ENCODE measurements at regions not wholly inside any gene's neighbourhood (a gene's known extent, or its start where the extent isn't known, plus 50 kb on each side); places are given as distances from the start of the nearest gene placed in this dataset.

GRCh38 chr9:28032268-28032590 lies 458.9 kb upstream of the C9orf72 start:
- no peak overlapping the region; the same call in 1 of the 2 replicates for H3K14ac ChIP-seq (ENCODE audit: insufficient read depth, low read length)
- no peak for TF ChIP-seq CTCF (conservative IDR thresholded peaks at IDR 0.05)
- DNase-seq = no peak
- no peak overlapping the region for H2BK12ac ChIP-seq (ENCODE audit: insufficient read length, low read depth, low read length)
- H3K4me2 ChIP-seq (ENCODE audit: insufficient read depth, insufficient read length, low read length) = no peak overlapping the region
- Mint-ChIP-seq H3K4me1 (peaks cover 21 to 24% of the 10 kb centered on the region in 2 experiments), H3K9me3 (no peaks in the 10 kb centered on the region), H3K4me3 (no peak overlapping the region), H3K27me3 (ENCODE audit: low read depth) (no peaks in the 10 kb centered on the region), H3K36me3 (ENCODE audit: insufficient read depth in 1 of 3, low read depth in 3 of 3) (peaks cover 0 to 4% (median 0%) of the 10 kb centered on the region in 3 experiments; a peak in 1 of 7 replicates), H3K27ac (peak overlapping the region in 1 of 3 experiments; percentile 38; a peak in 2 of 7 replicates)
- H3K27ac ChIP-seq (ENCODE audit: insufficient read length, low read depth, low read length) = no peak overlapping the region
- H3K9ac ChIP-seq (ENCODE audit: extremely low read depth, insufficient read length, low read length) = no peak overlapping the region
- H3K9me3 ChIP-seq (ENCODE audit: control insufficient read depth, low read depth, low read length) = no peaks in the 10 kb centered on the region
- no peaks in the 10 kb centered on the region; the same call in 1 of the 2 replicates for H3K4me1 ChIP-seq (ENCODE audit: insufficient read depth, low read length)
- H3T11ph ChIP-seq (ENCODE audit: low read length) = no peak overlapping the region
- no peak overlapping the region for H3K56ac ChIP-seq (ENCODE audit: insufficient read length, low read depth, low read length)
- WGBS (ENCODE audit: extremely low coverage, insufficient read length, low lambda C conversion rate) = no CpG with 5 or more reads among the region's 2 CpGs
- no peaks in the 10 kb centered on the region for H3K27me3 ChIP-seq (ENCODE audit: insufficient read depth, low read length)
- no peaks in the 10 kb centered on the region for H3K79me1 ChIP-seq (ENCODE audit: insufficient read depth, low read depth, low read length, poor library complexity, severe bottlenecking)
- H4K91ac ChIP-seq (ENCODE audit: insufficient read length, low read depth, low read length) = no peak overlapping the region
- H3K23ac ChIP-seq (ENCODE audit: insufficient read length, low read depth, low read length) = no peak overlapping the region
- H4K5ac ChIP-seq (ENCODE audit: insufficient read length, low read depth, low read length) = no peak overlapping the region
- H3K23me2 ChIP-seq (ENCODE audit: insufficient read length, low read depth, low read length, poor library complexity, severe bottlenecking) = no peaks in the 10 kb centered on the region
- no peak overlapping the region for H2AK5ac ChIP-seq (ENCODE audit: insufficient read length, low read length)
- no peak overlapping the region for H4K8ac ChIP-seq (replicated peaks; ENCODE audit: insufficient read length, low read depth, low read length)
- H2BK120ac ChIP-seq (ENCODE audit: low read depth, low read length, poor library complexity, severe bottlenecking) = no peak overlapping the region
- H2BK15ac ChIP-seq (ENCODE audit: low read depth, low read length) = no peak overlapping the region
- H2AFZ ChIP-seq (ENCODE audit: low read length) = no peak overlapping the region
- no peak overlapping the region for H2BK5ac ChIP-seq (ENCODE audit: insufficient read length, low read length)
- H3K18ac ChIP-seq (ENCODE audit: insufficient read length, low read depth, low read length) = no peak overlapping the region
- no peaks in the 10 kb centered on the region for H4K20me1 ChIP-seq (ENCODE audit: control insufficient read depth, insufficient read depth, insufficient read length)
- no peak overlapping the region for H2BK20ac ChIP-seq (ENCODE audit: low read depth, low read length, poor library complexity, severe bottlenecking)
- H3K79me2 ChIP-seq (ENCODE audit: insufficient read depth, low read length) = no peaks in the 10 kb centered on the region
- H3K4ac ChIP-seq (ENCODE audit: low read depth, low read length) = no peak overlapping the region

All from H9 (cell line).